ENCODE measurements at regions not wholly inside any gene's neighbourhood (a gene's known extent, or its start where the extent isn't known, plus 50 kb on each side); places are given as distances from the start of the nearest gene placed in this dataset.

DNA sequence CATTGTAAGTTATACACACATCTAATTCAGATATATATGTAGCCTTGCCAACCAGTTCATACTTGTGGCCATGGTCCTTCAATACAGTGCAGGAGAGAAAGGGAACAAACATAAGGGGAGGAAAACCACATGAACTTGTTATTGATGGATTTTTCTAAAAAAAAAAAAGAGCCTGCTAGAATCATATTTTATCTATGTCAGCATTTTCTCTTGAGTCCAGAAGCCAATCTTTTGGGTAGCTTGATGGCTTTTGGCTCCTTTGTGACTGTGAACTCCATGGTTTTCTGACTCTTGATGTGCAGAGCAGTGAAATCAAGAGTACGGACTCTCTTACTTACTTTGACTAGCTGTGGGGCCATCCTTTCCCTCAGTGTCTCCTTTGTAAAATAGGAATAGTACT is 197.4 kb upstream of the DPH6 start:
- Mint-ChIP-seq H3K4me3 (no peak overlapping the region), H3K4me1 (no peaks in the 10 kb centered on the region), H3K36me3 (ENCODE audit: low read depth) (no peaks in the 10 kb centered on the region), H3K27me3 (peaks cover 16% of the 10 kb centered on the region), H3K27ac (no peak overlapping the region), H3K9me3 (no peaks in the 10 kb centered on the region)
- no peak for ATAC-seq (replicated peaks)

DNA sequence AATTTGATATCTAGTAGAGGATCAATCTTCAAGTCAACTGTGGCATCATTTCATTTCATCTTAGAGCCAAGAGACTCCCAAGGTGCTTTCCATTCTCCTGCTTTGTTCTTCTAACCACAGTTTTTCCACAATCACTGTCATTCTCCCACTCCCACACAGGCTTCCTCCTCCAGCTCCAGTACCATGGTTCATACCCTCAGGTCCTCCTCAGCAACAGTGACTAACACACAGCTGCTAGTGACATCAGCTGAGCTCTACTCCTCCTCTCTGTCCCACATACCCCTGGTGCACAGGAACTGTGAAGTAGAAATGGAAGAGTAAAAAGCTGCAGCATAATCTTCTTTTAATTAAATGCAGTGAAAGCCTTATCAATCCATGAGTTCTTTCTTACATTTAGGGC is 200.2 kb upstream of the DPH6 start:
- no peak overlapping the region for H3K4me3 Mint-ChIP-seq
- peaks cover 20% of the 10 kb centered on the region for H3K27me3 Mint-ChIP-seq
- ATAC-seq (replicated peaks), result no peak
- no peak overlapping the region for H3K27ac Mint-ChIP-seq
- no peaks in the 10 kb centered on the region for H3K36me3 Mint-ChIP-seq (ENCODE audit: low read depth)
- H3K4me1 Mint-ChIP-seq, result no peaks in the 10 kb centered on the region
- H3K9me3 Mint-ChIP-seq, result no peaks in the 10 kb centered on the region

DNA sequence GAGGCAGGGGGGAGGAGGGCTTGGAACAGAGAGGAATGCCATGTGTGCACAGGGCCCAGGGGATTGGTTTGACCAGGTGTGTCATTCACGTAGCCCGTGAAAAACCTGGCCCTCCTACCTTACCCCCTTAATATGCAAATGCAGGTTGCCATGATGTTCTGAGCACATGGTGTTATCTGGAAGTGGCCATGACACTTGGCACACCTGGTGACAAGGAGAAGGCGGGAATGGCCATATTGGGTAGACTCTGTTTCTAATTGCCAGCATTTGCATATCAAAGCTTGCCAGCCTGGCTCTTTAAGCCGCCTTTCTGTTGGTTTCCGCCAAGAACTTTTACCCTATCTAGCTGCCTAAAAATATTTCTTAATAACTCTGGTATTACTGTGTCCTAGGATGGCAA is 202.1 kb upstream of the DPH6 start:
- Mint-ChIP-seq H3K36me3 (ENCODE audit: low read depth) (no peaks in the 10 kb centered on the region), H3K27me3 (peaks cover 20% of the 10 kb centered on the region), H3K4me1 (no peaks in the 10 kb centered on the region), H3K4me3 (no peak overlapping the region), H3K27ac (no peak overlapping the region), H3K9me3 (no peaks in the 10 kb centered on the region)
- ATAC-seq (replicated peaks), result no peak

DNA sequence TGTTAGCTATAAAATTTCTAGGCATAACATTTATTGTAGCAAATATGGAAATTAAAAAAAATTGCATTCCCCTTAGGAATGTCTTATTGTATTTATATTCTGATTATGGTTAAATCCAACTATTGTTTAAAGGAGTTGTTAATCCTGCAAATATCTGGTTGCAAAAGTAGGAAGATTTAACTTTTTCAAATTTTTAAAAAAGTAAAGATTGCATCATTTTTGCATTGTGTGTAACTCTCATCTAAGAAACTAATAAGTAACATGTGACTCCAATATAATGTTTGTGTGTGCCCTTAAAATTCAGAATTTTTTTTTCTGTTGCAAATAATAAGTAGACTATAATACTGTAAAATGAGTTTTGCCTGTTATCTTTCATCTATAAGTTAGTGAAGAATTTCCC is 204.1 kb upstream of the DPH6 start:
- H3K4me3 Mint-ChIP-seq, result no peak overlapping the region
- H3K4me1 Mint-ChIP-seq, result no peaks in the 10 kb centered on the region
- H3K27ac Mint-ChIP-seq, result no peak overlapping the region
- no peak for ATAC-seq (replicated peaks)
- H3K9me3 Mint-ChIP-seq, result no peaks in the 10 kb centered on the region
- H3K27me3 Mint-ChIP-seq, result peaks cover 18% of the 10 kb centered on the region
- no peaks in the 10 kb centered on the region for H3K36me3 Mint-ChIP-seq (ENCODE audit: low read depth)

DNA sequence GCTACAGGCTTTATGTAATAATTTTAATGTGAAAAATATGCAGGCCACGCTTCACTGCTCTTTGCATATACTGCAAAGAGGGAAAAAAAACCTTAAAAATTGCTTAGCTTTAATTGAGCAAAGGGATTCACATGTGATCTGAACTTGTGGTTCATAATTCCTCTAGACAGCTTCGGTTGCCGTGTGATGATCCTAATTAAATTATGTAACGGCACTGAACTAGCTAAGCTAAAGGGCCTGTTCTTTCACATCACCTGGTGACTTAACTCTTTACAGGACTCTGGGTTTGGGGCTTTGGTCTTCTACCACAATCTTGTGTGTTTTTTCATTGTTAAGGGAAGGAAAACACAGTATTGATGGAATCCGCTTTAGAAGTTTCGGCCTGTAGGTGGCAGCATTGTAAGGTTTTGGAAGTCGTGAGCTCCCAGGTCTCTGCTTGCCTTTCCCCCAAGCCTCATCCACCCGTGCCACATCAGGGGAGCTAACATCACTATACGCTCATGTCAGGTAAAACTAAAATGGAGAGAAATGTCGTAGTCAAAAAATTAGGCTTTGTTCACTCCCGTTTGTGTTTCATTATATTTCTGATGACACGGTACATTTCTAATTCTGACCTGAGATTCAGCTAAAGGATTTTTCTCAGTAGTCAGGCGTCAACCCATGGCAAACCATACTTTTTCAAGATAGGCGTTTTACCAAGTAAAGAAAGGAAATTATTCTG is 205.6 kb upstream of the DPH6 start:
- H3K27me3 Mint-ChIP-seq, result peaks cover 19% of the 10 kb centered on the region
- H3K9me3 Mint-ChIP-seq, result no peaks in the 10 kb centered on the region
- H3K36me3 Mint-ChIP-seq (ENCODE audit: low read depth), result no peaks in the 10 kb centered on the region
- H3K4me3 Mint-ChIP-seq, result no peak overlapping the region
- ATAC-seq (replicated peaks), result no peak
- H3K4me1 Mint-ChIP-seq, result no peaks in the 10 kb centered on the region
- no peak overlapping the region for H3K27ac Mint-ChIP-seq

DNA sequence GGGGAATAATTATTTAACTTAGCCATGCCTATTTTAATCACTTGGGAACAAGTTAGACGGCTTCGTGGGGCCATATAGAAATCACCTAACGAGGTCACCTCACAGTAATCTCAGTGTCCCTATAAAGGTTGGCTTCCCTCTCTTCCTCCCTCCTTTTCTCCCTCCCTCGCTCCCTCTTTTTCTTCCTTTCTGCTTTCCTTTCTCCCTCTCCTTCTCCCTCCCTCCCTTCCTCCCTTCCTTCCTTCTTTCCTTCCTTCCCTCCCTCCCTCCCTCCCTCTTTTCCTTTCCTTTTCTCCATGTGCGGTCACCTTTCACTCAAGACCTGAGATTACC is 206.1 kb upstream of the DPH6 start:
- Mint-ChIP-seq H3K9me3 (no peaks in the 10 kb centered on the region), H3K4me3 (no peak overlapping the region), H3K27ac (no peak overlapping the region)

DNA sequence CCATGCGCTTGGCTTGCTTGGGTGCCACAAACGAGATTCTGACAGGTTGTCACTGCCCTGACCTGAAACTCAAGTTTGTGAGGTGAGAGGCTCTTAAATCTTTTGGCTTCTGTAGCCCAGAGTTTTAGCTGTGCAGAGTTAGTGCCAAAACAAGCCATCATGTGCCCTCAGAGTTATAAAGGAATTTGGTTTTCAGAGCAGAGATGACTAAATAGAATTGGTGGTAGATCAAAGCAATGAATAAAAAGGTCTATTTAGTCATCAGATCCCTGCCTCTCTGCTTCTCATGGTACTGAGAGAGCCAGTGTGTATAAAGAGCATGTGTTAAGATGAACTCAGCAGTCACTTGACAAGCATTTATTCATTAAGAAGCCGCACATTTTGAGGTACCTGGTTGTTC is 207.5 kb upstream of the DPH6 start:
- Mint-ChIP-seq H3K9me3 (no peaks in the 10 kb centered on the region), H3K4me3 (no peak overlapping the region), H3K4me1 (no peaks in the 10 kb centered on the region), H3K27me3 (peaks cover 11% of the 10 kb centered on the region), H3K36me3 (ENCODE audit: low read depth) (no peaks in the 10 kb centered on the region), H3K27ac (no peak overlapping the region)
- ATAC-seq (replicated peaks), result no peak

More for the DNA sequence above, 206.1 kb upstream of the DPH6 start:
- H3K4me1 Mint-ChIP-seq, result no peaks in the 10 kb centered on the region
- peaks cover 15% of the 10 kb centered on the region for H3K27me3 Mint-ChIP-seq
- no peak for ATAC-seq (replicated peaks)
- H3K36me3 Mint-ChIP-seq (ENCODE audit: low read depth), result no peaks in the 10 kb centered on the region

DNA sequence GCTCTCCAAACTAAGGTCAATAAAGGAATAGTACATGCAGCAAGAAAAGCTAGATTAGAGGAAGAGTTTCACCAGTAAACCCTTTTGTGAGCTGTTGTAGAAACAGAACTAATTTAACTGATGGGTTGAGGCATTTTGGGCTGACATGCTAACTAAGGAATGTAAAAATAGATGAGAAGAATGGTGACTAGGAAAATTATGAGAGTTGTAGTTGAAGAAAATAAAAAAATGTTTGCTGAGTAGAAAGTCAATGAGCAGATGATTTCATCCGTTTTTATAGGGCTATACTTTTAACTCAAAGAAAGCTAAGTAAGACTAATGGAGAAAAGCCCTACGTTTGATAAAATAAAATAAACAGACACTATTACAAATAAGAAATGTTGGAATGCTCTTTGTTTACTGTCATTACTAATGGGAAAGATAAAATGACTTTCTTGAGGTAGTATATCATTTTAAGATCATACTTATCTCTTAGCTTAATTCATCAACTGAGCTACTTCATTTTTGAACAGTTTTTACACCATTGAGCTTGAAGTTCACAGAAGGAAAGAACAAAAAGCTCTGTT is 209.4 kb upstream of the DPH6 start:
- Mint-ChIP-seq H3K4me3 (no peak overlapping the region), H3K9me3 (no peaks in the 10 kb centered on the region), H3K27me3 (peaks cover 11% of the 10 kb centered on the region), H3K36me3 (ENCODE audit: low read depth) (no peaks in the 10 kb centered on the region), H3K27ac (no peak overlapping the region), H3K4me1 (no peaks in the 10 kb centered on the region)
- no peak for ATAC-seq (replicated peaks)

DNA sequence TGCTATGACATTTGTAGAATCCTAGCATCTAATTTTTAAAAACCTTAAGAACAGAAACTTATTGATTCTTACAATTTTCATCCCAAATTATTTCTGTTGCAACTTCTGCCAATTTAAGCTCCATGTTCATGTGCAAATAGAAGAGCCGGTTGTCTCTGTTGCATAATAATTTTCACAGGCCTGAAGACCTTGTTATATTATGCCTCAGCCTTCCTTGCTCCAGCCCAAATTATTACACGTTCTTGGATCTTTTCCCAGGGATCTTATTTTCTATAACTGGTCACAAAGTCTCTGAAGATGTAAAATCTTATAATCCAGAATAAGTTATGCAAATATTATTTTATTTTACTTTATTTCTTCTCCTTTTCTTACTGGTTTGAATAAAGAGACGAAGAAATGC is 210.7 kb upstream of the DPH6 start:
- Mint-ChIP-seq H3K27ac (no peak overlapping the region), H3K36me3 (ENCODE audit: low read depth) (no peaks in the 10 kb centered on the region), H3K27me3 (peaks cover 7% of the 10 kb centered on the region), H3K4me3 (no peak overlapping the region), H3K4me1 (no peaks in the 10 kb centered on the region), H3K9me3 (no peaks in the 10 kb centered on the region)
- no peak for ATAC-seq (replicated peaks)

DNA sequence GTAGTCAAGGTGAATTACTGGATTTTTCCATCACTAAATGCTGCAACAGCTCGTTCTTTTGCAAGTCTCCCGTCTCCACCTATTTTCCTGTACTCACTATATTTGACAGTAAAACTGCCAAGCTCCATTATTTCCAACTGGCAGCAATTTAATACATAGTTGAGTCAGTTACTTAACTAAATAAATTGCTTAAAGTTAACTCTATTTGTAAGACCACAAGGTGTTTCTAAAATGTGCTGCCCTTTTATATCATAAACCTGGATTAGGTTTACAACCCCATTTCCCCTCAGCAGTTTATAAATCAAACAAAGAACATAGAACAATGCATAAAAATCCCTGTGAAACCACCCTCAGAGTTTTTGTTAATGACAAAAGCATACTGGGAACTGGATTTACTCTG is 211.4 kb upstream of the DPH6 start:
- no peak for ATAC-seq (replicated peaks)
- peaks cover 7% of the 10 kb centered on the region for H3K27me3 Mint-ChIP-seq

DNA sequence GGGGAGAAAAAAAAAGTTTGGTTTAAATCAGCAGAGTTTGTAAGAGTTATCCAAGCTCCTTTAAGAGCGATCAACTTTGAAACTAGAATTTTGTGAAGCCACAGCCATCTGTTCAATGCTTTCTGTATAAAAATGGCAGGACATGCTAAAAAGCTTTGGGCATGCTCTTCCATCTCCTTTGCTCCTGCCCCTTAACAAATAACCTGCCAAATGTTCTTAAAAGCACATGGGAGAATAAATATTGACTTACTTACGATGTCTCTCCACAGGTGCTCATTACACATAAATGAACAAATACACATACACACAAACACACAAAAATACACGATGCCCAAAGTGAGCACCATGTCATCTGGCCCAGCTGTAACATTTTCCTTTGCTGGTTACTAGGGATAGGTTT is 211.8 kb upstream of the DPH6 start:
- H3K36me3 Mint-ChIP-seq (ENCODE audit: low read depth), result no peaks in the 10 kb centered on the region
- H3K27ac Mint-ChIP-seq, result no peak overlapping the region
- no peak overlapping the region for H3K4me3 Mint-ChIP-seq
- no peaks in the 10 kb centered on the region for H3K4me1 Mint-ChIP-seq
- no peak for ATAC-seq (replicated peaks)
- no peaks in the 10 kb centered on the region for H3K9me3 Mint-ChIP-seq
- peaks cover 7% of the 10 kb centered on the region for H3K27me3 Mint-ChIP-seq

More for the DNA sequence above, 211.4 kb upstream of the DPH6 start:
- Mint-ChIP-seq H3K4me3 (no peak overlapping the region), H3K27ac (no peak overlapping the region), H3K4me1 (no peaks in the 10 kb centered on the region), H3K36me3 (ENCODE audit: low read depth) (no peaks in the 10 kb centered on the region), H3K9me3 (no peaks in the 10 kb centered on the region)

DNA sequence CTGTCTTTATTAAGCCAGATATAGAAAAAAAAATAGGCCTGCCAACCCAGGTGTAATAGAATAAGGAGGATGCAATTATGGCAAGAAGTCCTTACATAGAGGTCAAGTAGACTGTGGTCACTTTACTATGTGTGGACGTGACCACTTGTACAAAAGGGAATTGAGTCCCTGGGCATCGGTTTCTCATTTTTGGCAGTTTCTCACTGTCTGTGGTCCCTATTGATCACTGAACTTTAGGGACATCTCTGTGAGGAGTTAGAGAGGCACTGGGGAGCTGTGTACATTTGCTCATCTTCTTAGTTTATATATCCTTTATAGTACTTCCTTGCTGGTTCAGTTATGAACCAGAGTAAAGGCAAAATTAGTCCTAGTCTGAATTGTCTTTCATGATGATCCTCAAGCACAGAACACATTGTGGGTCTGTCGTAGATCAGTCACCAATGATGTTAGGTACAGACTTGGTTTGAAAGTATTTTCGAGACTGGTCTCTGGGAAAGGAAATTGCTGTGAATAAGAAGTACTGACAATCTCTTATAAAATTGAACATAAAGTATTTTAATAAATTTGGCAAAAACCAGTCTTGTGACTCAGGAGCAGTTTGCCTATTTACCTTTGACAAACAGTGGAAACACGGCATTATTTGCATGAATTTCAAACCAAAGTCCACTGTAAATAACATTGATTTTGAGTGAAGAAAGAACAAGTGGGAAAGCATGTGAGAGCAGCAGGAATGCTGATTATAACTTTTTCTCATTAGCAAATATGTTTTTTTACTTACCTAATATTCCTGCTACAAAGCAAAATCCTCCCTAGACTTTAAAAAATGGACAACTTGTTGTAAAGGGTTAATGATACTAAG is 218.9 kb upstream of the DPH6 start:
- Mint-ChIP-seq H3K4me1 (no peaks in the 10 kb centered on the region), H3K27me3 (peaks cover 7% of the 10 kb centered on the region), H3K9me3 (no peaks in the 10 kb centered on the region), H3K27ac (no peak overlapping the region), H3K4me3 (no peak overlapping the region), H3K36me3 (ENCODE audit: low read depth) (no peaks in the 10 kb centered on the region)
- ATAC-seq (replicated peaks), result no peak

DNA sequence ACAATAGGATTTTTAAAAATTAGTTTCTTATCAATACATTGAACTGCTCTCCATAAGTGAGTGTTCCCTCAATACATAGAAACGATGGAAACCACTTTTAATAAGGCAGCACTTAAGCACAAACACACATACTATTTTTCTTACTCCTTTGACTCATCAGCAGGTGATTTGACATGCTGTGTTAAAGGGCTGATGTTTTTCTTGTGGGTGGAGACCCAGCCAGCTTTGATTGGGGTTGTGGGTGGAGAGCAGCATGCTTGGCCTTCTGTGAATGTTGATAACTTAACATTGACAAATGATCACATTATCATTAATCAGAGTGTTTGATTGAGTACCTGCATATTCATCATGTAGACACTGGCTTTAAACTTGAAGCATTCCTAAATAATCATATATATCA is 223.0 kb upstream of the DPH6 start:
- Mint-ChIP-seq H3K27ac (no peak overlapping the region), H3K4me3 (no peak overlapping the region), H3K4me1 (no peaks in the 10 kb centered on the region), H3K36me3 (ENCODE audit: low read depth) (no peaks in the 10 kb centered on the region), H3K27me3 (peaks cover 7% of the 10 kb centered on the region), H3K9me3 (no peaks in the 10 kb centered on the region)
- no peak for ATAC-seq (replicated peaks)

DNA sequence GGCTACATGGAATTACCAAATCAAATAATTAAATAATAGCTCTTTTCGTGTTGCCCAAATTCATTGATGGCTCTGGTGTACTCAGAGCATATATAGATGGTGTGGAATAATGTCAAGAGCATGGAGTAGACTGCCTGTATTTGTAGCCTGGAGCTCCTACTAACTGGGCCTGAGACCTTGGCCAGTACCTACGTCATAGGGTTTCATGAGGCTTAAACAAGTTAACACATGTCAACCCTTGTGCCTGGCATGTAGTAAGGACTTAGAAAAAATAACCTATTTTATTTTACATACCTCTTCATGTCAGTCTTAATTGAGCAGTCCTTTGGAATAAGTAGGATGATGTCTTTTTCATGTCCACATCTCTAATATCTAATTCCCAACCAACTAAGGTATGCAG is 223.7 kb upstream of the DPH6 start:
- ATAC-seq (replicated peaks), result no peak
- peaks cover 7% of the 10 kb centered on the region for H3K27me3 Mint-ChIP-seq
- no peaks in the 10 kb centered on the region for H3K4me1 Mint-ChIP-seq
- H3K4me3 Mint-ChIP-seq, result no peak overlapping the region
- no peak overlapping the region for H3K27ac Mint-ChIP-seq
- no peaks in the 10 kb centered on the region for H3K9me3 Mint-ChIP-seq
- no peaks in the 10 kb centered on the region for H3K36me3 Mint-ChIP-seq (ENCODE audit: low read depth)

DNA sequence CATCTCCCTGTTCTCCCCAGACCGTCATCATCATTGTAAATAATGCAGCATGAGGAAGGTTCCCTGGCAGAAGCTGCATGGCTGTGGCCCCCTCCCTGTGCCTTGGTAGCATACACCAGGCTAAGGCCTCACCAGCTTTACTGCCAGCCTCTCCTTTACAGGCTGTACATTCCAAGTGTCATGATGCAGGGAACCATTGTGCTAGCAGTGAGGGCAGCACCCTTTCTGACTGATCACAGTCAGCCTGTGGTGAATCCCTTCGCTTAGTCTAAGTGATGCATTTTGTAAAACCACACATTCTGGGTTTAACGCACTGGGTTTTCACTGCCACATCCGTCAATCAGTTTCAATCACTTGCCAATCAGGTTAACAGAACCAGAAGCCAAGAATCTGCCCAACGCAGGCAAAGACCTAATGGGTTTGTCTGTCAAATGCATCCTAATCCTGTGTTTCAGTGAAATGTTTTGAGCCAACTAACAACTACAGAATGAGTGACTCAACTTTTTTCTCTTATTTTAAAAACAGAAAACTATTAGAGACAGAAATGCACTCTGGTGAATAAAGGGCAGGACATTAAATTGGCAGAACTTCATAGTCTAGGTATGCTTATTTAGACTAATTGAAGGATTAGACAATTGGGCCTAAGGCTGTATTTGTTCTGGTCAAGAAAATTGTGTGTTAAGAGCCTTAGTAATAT is 225.9 kb upstream of the DPH6 start:
- Mint-ChIP-seq H3K36me3 (ENCODE audit: low read depth) (no peaks in the 10 kb centered on the region), H3K27ac (no peak overlapping the region), H3K4me1 (no peaks in the 10 kb centered on the region), H3K4me3 (no peak overlapping the region), H3K27me3 (peaks cover 7% of the 10 kb centered on the region), H3K9me3 (no peaks in the 10 kb centered on the region)
- no peak for ATAC-seq (replicated peaks)

Measured in activated T-helper 17 cell treated with anti-CD3 and anti-CD28 coated beads, Interleukin-2, amount 50 U/mL, for 72 hours (primary cell).